Head of caudate nucleus (tissue), 42 donors: ENCODE measurements at regions not wholly inside any gene's neighbourhood (a gene's known extent, or its start where the extent isn't known, plus 50 kb on each side); places are given as distances from the start of the nearest gene placed in this dataset.
"Not testable (repeated sequence)": the region's sequence is repeated elsewhere in the genome, so short reads cannot be mapped to it uniquely, and the experiment has no call there.

Experiments used
- DNase-seq, 42 donors: peaks; one replicate each; pipeline versions ENCODE4 v3.0.0 to v3.0.0-alpha.2; 2020 to 2021; ENCODE audit warnings: mixed read lengths in 7 of 42
- intact Hi-C: fragments of 100-400 bp; cut with DNase I; formaldehyde crosslinking; loops from one replicate; pipeline ENCODE4 v1.15.0; 2022

DNA sequence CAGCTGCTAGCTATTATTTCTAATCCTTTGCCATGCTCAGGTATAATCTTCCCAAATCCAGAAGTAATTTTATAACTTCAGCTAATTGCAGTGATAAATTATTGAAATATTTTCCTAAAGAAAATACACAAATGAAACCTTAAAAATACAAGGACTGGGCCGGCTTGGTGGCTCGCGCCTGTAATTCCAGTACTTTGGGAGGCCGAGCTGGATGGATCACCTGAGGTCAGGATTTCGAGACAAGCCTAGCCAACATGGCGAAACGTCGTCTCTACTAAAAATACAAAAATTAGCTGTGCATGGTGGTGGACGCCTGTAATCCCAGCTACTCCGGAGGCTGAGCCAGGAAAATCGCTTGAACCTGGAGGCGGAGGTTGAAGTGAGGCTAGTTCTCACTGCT, 609.2 kb upstream of the POTED start:
- intact Hi-C loops, DNase-seq: not testable (repeated sequence)

DNA sequence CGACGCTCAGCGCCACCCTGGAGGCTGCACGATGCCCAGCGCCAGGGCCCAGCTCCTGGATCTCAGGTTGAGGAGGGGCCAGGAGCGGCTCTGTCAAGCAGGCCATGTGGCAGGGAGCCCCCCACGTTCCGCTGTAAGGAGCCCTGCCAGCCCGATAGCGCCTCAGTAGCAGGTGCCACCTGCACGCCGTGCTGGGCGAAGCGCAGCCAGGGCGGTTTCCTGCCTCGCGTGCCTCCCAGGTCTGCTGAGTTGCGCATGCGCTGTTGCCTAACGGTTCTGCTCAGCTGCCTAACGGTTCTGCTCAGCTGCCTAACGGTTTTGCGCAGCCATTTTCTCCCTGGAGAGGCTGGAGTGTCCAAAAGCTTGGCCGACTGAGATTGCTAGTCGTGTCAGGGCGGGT, 571.9 kb upstream of the POTED start:
- intact Hi-C loops, DNase-seq: not testable (repeated sequence)

- peak in 8 of 42 donors; percentile 2 to 52 (median 14) for DNase-seq
- intact Hi-C loops = not testable (repeated sequence)
Observed at GRCh38 chr21:13052816-13053215, 556.8 kb upstream of the POTED start.
